BLaER1 (cell line): ENCODE measurements at regions not wholly inside any gene's neighbourhood (a gene's known extent, or its start where the extent isn't known, plus 50 kb on each side); places are given as distances from the start of the nearest gene placed in this dataset.
A peak's percentile ranks its signal among the peaks of the same experiment; 100 is the strongest.

Experiments
- H3K27ac ChIP-seq: shearing (Covaris generic); formaldehyde crosslinking; 2 replicates; pipeline ENCODE4 v1.8.1; 2022
- H3K27me3 ChIP-seq: shearing (Covaris generic); formaldehyde crosslinking; 2 replicates; pipeline ENCODE4 v1.8.1; 2022
- H3K36me3 ChIP-seq: shearing (Covaris generic); formaldehyde crosslinking; 2 replicates; pipeline ENCODE4 v1.8.1; 2022
- H3K4me1 ChIP-seq: shearing (Covaris generic); formaldehyde crosslinking; 2 replicates; pipeline ENCODE4 v1.8.1; 2022
- H3K4me2 ChIP-seq: shearing (Covaris generic); formaldehyde crosslinking; 2 replicates; pipeline ENCODE4 v1.8.1; 2022
- H3K4me3 ChIP-seq: shearing (Covaris generic); formaldehyde crosslinking; 2 replicates; pipeline ENCODE4 v1.8.1; 2022
- H3K9ac ChIP-seq: shearing (Covaris generic); formaldehyde crosslinking; 2 replicates; pipeline ENCODE4 v1.8.1; 2022
- H3K9me3 ChIP-seq: shearing (Covaris generic); formaldehyde crosslinking; 2 replicates; pipeline ENCODE4 v1.8.1; 2022
- H4K20me1 ChIP-seq: shearing (Covaris generic); formaldehyde crosslinking; 2 replicates; pipeline ENCODE4 v1.8.1; 2022
- Cebpa-rat ChIP-seq: shearing (Covaris generic); IDR thresholded peaks from 2 replicates; pipeline ENCODE4 v1.8.1; 2022

- no peak overlapping the region for H3K4me2 ChIP-seq
- no peak for TF ChIP-seq Cebpa-rat
- H4K20me1 ChIP-seq: no peaks in the 10 kb centered on the region
- no peaks in the 10 kb centered on the region for H3K36me3 ChIP-seq
- no peak overlapping the region for H3K27ac ChIP-seq
- no peaks in the 10 kb centered on the region for H3K9me3 ChIP-seq
- H3K4me3 ChIP-seq: no peak overlapping the region
- H3K4me1 ChIP-seq: no peaks in the 10 kb centered on the region
- H3K9ac ChIP-seq: no peak overlapping the region
- H3K27me3 ChIP-seq: no peaks in the 10 kb centered on the region
Measured at GRCh38 chr2:146997945-146998344, 846.9 kb upstream of the ACVR2A start.

- no peaks in the 10 kb centered on the region for H3K9me3 ChIP-seq
- H3K36me3 ChIP-seq: no peaks in the 10 kb centered on the region
- no peak overlapping the region for H3K4me3 ChIP-seq
- H3K9ac ChIP-seq: no peak overlapping the region
- no peaks in the 10 kb centered on the region for H3K4me1 ChIP-seq
- H3K27me3 ChIP-seq: no peaks in the 10 kb centered on the region
- TF ChIP-seq Cebpa-rat: no peak
- no peaks in the 10 kb centered on the region for H4K20me1 ChIP-seq
- no peak overlapping the region for H3K27ac ChIP-seq
- no peak overlapping the region for H3K4me2 ChIP-seq
Measured at GRCh38 chr2:146997488-146997887, 847.3 kb upstream of the ACVR2A start.

GRCh38 chr2:146994246-146994645 lies 850.6 kb upstream of the ACVR2A start:
- Histone ChIP-seq H3K36me3 (no peaks in the 10 kb centered on the region), H3K27me3 (no peaks in the 10 kb centered on the region), H3K27ac (no peak overlapping the region), H3K9ac (no peak overlapping the region), H3K4me1 (no peaks in the 10 kb centered on the region), H3K9me3 (no peaks in the 10 kb centered on the region), H4K20me1 (no peaks in the 10 kb centered on the region), H3K4me3 (no peak overlapping the region), H3K4me2 (no peak overlapping the region)
- no peak for TF ChIP-seq Cebpa-rat

- no peaks in the 10 kb centered on the region for H3K27me3 ChIP-seq
- no peak for TF ChIP-seq Cebpa-rat
- no peaks in the 10 kb centered on the region for H3K36me3 ChIP-seq
- peaks cover 12% of the 10 kb centered on the region for H3K4me1 ChIP-seq
- no peaks in the 10 kb centered on the region for H4K20me1 ChIP-seq
- H3K4me2 ChIP-seq: no peak overlapping the region
- H3K9me3 ChIP-seq: no peaks in the 10 kb centered on the region
- no peak overlapping the region for H3K9ac ChIP-seq
- no peak overlapping the region for H3K4me3 ChIP-seq
- no peak overlapping the region for H3K27ac ChIP-seq
Measured at GRCh38 chr2:146992466-146992865, 852.4 kb upstream of the ACVR2A start.

GRCh38 chr2:146992057-146992456 lies 852.8 kb upstream of the ACVR2A start:
- H3K4me1 ChIP-seq: peaks cover 15% of the 10 kb centered on the region
- H3K27ac ChIP-seq: no peak overlapping the region
- no peaks in the 10 kb centered on the region for H4K20me1 ChIP-seq
- no peak overlapping the region for H3K4me2 ChIP-seq
- no peak for TF ChIP-seq Cebpa-rat
- H3K27me3 ChIP-seq: no peaks in the 10 kb centered on the region
- no peak overlapping the region for H3K4me3 ChIP-seq
- no peaks in the 10 kb centered on the region for H3K36me3 ChIP-seq
- no peak overlapping the region for H3K9ac ChIP-seq
- no peaks in the 10 kb centered on the region for H3K9me3 ChIP-seq

GRCh38 chr2:146990311-146991054 lies 854.3 kb upstream of the ACVR2A start:
- Histone ChIP-seq H3K27me3 (no peaks in the 10 kb centered on the region), H3K36me3 (no peaks in the 10 kb centered on the region), H3K9ac (no peak overlapping the region), H3K4me2 (no peak overlapping the region), H4K20me1 (no peaks in the 10 kb centered on the region), H3K27ac (no peak overlapping the region), H3K9me3 (no peaks in the 10 kb centered on the region), H3K4me3 (no peak overlapping the region), H3K4me1 (peaks cover 30% of the 10 kb centered on the region)
- TF ChIP-seq Cebpa-rat: no peak

- no peak overlapping the region for H3K9ac ChIP-seq
- TF ChIP-seq Cebpa-rat: no peak
- H3K36me3 ChIP-seq: no peaks in the 10 kb centered on the region
- no peak overlapping the region for H3K4me3 ChIP-seq
- H4K20me1 ChIP-seq: no peaks in the 10 kb centered on the region
- H3K27ac ChIP-seq: no peak overlapping the region
- H3K27me3 ChIP-seq: no peaks in the 10 kb centered on the region
- H3K4me2 ChIP-seq: no peak overlapping the region
- H3K4me1 ChIP-seq: peaks cover 31% of the 10 kb centered on the region
- no peaks in the 10 kb centered on the region for H3K9me3 ChIP-seq
Measured at GRCh38 chr2:146989741-146990140, 855.1 kb upstream of the ACVR2A start.

- peaks cover 31% of the 10 kb centered on the region for H3K4me1 ChIP-seq
- TF ChIP-seq Cebpa-rat: no peak
- H3K27ac ChIP-seq: no peak overlapping the region
- no peaks in the 10 kb centered on the region for H3K36me3 ChIP-seq
- H3K27me3 ChIP-seq: no peaks in the 10 kb centered on the region
- peak overlapping the region; percentile 49 for H3K4me2 ChIP-seq
- H3K9me3 ChIP-seq: no peaks in the 10 kb centered on the region
- H4K20me1 ChIP-seq: no peaks in the 10 kb centered on the region
- H3K9ac ChIP-seq: no peak overlapping the region
- H3K4me3 ChIP-seq: no peak overlapping the region
Measured at GRCh38 chr2:146987996-146988395, 856.8 kb upstream of the ACVR2A start.

- no peak for TF ChIP-seq Cebpa-rat
- H4K20me1 ChIP-seq: no peaks in the 10 kb centered on the region
- H3K4me3 ChIP-seq: no peak overlapping the region
- no peak overlapping the region for H3K27ac ChIP-seq
- H3K4me2 ChIP-seq: peak overlapping the region; percentile 61
- peaks cover 31% of the 10 kb centered on the region for H3K4me1 ChIP-seq
- H3K27me3 ChIP-seq: no peaks in the 10 kb centered on the region
- H3K9me3 ChIP-seq: no peaks in the 10 kb centered on the region
- H3K9ac ChIP-seq: no peak overlapping the region
- no peaks in the 10 kb centered on the region for H3K36me3 ChIP-seq
Measured at GRCh38 chr2:146986161-146986560, 858.7 kb upstream of the ACVR2A start.

GRCh38 chr2:146985753-146986152 lies 859.1 kb upstream of the ACVR2A start:
- TF ChIP-seq Cebpa-rat: no peak
- H3K4me3 ChIP-seq: no peak overlapping the region
- no peaks in the 10 kb centered on the region for H3K36me3 ChIP-seq
- H3K4me2 ChIP-seq: peak overlapping the region; percentile 61
- no peak overlapping the region; the same call in 1 of the 2 replicates for H3K27ac ChIP-seq
- no peaks in the 10 kb centered on the region for H3K27me3 ChIP-seq
- H4K20me1 ChIP-seq: no peaks in the 10 kb centered on the region
- no peaks in the 10 kb centered on the region for H3K9me3 ChIP-seq
- peaks cover 31% of the 10 kb centered on the region for H3K4me1 ChIP-seq
- no peak overlapping the region for H3K9ac ChIP-seq

- TF ChIP-seq Cebpa-rat: no peak
- Histone ChIP-seq H3K9me3 (0 out of 2 replicates have a peak, but pooled peaks cover 6% of the 10 kb centered on the region), H3K4me2 (no peak overlapping the region), H4K20me1 (no peaks in the 10 kb centered on the region), H3K4me1 (peaks cover 31% of the 10 kb centered on the region), H3K4me3 (no peak overlapping the region), H3K36me3 (no peaks in the 10 kb centered on the region), H3K9ac (no peak overlapping the region), H3K27ac (no peak overlapping the region), H3K27me3 (no peaks in the 10 kb centered on the region)
Measured at GRCh38 chr2:146984014-146984413, 860.8 kb upstream of the ACVR2A start.
